ENCODE measurements at regions not wholly inside any gene's neighbourhood (a gene's known extent, or its start where the extent isn't known, plus 50 kb on each side); places are given as distances from the start of the nearest gene placed in this dataset.

- no peak for DNase-seq
Observed at GRCh38 chr3:151992326-151993041, 119.0 kb downstream of the SUCNR1 start.

- no peak for DNase-seq
Observed at GRCh38 chr3:151995091-151995490, 121.6 kb downstream of the SUCNR1 start.

- no peak for DNase-seq
Observed at GRCh38 chr3:151998744-151999143, 125.3 kb downstream of the SUCNR1 start.

GRCh38 chr3:151999936-152000335 lies 126.5 kb downstream of the SUCNR1 start:
- DNase-seq = no peak

GRCh38 chr3:152011812-152012735 lies 138.6 kb downstream of the SUCNR1 start:
- no peak for DNase-seq

- DNase-seq = no peak
Observed at GRCh38 chr3:152019508-152019907, 146.1 kb downstream of the SUCNR1 start.

GRCh38 chr3:152021951-152022461 lies 148.6 kb downstream of the SUCNR1 start:
- no peak for DNase-seq

GRCh38 chr3:152026033-152026556 lies 152.7 kb downstream of the SUCNR1 start:
- DNase-seq = no peak

- DNase-seq = no peak
Observed at GRCh38 chr3:152030320-152030719, 156.9 kb downstream of the SUCNR1 start.

- DNase-seq = no peak
Observed at GRCh38 chr3:152031321-152031720, 157.9 kb downstream of the SUCNR1 start.

- DNase-seq = no peak
Observed at GRCh38 chr3:152037297-152037696, 163.9 kb downstream of the SUCNR1 start.

- DNase-seq = no peak
Observed at GRCh38 chr3:152037953-152038352, 164.5 kb downstream of the SUCNR1 start.

GRCh38 chr3:152038490-152038889 lies 165.0 kb downstream of the SUCNR1 start:
- no peak for DNase-seq

- no peak for DNase-seq
Observed at GRCh38 chr3:152039887-152040286, 166.4 kb downstream of the SUCNR1 start.

- no peak for DNase-seq
Observed at GRCh38 chr3:152040319-152040718, 166.9 kb downstream of the SUCNR1 start.

- no peak for DNase-seq
Observed at GRCh38 chr3:152043620-152044019, 170.2 kb downstream of the SUCNR1 start.

GRCh38 chr3:152046280-152046679 lies 172.8 kb downstream of the SUCNR1 start:
- DNase-seq = no peak

- DNase-seq = no peak
Observed at GRCh38 chr3:152047465-152047864, 174.0 kb downstream of the SUCNR1 start.

GRCh38 chr3:152048831-152049230 lies 175.4 kb downstream of the SUCNR1 start:
- no peak for DNase-seq

GRCh38 chr3:152050903-152051302 lies 177.5 kb downstream of the SUCNR1 start:
- no peak for DNase-seq

GRCh38 chr3:152051501-152052404 lies 178.3 kb downstream of the SUCNR1 start:
- DNase-seq = no peak

- DNase-seq = no peak
Observed at GRCh38 chr3:152053866-152054265, 180.4 kb downstream of the SUCNR1 start.

- DNase-seq = no peak
Observed at GRCh38 chr3:152054315-152054714, 180.9 kb downstream of the SUCNR1 start.
